BE2C (cell line): ENCODE measurements at regions not wholly inside any gene's neighbourhood (a gene's known extent, or its start where the extent isn't known, plus 50 kb on each side); places are given as distances from the start of the nearest gene placed in this dataset.

Experiments used
- DNase-seq: peaks from one replicate; pipeline ENCODE4 v3.0.0-alpha.2; 2020
- H3K27me3 ChIP-seq: fragments of 250-450 bp; sonication (Bioruptor Pico); 2 replicates; pipeline ENCODE4 v1.5.1; 2020; ENCODE audit warnings: mild to moderate bottlenecking
- H3K36me3 ChIP-seq: fragments of 250-450 bp; sonication (Bioruptor Pico); 2 replicates; pipeline ENCODE4 v1.5.1; 2020; ENCODE audit warnings: mild to moderate bottlenecking
- H3K4me1 ChIP-seq: fragments of 250-450 bp; sonication (Bioruptor Pico); 2 replicates; pipeline ENCODE4 v1.5.1; 2020
- H3K4me3 ChIP-seq: 2 replicates; pipeline ENCODE4 v1.5.1; 2011; ENCODE audit warnings: low read depth, low read length
- H3K9me3 ChIP-seq: fragments of 250-450 bp; sonication (Bioruptor Pico); 2 replicates; pipeline ENCODE4 v1.5.1; 2020
- CTCF ChIP-seq: IDR thresholded peaks from 2 replicates; pipeline ENCODE4 v1.5.1; 2012; ENCODE audit warnings: mild to moderate bottlenecking, low read depth, low read length

GRCh38 chr12:17214929-17215328 lies 609.0 kb upstream of the LMO3 start:
- Histone ChIP-seq H3K27me3 (no peaks in the 10 kb centered on the region), H3K4me3 (no peak overlapping the region), H3K4me1 (no peaks in the 10 kb centered on the region), H3K36me3 (no peaks in the 10 kb centered on the region), H3K9me3 (no peaks in the 10 kb centered on the region)
- DNase-seq, result no peak
- TF ChIP-seq CTCF, result no peak

- TF ChIP-seq CTCF, result no peak
These were observed 600.6 kb upstream of the LMO3 start for GRCh38 chr12:17206553-17206952.

GRCh38 chr12:17204289-17205054 lies 598.5 kb upstream of the LMO3 start:
- DNase-seq, result no peak
- TF ChIP-seq CTCF, result no peak
- H3K4me1 ChIP-seq, result no peaks in the 10 kb centered on the region
- H3K27me3 ChIP-seq, result no peaks in the 10 kb centered on the region
- H3K36me3 ChIP-seq, result no peaks in the 10 kb centered on the region
- H3K4me3 ChIP-seq, result no peak overlapping the region
- H3K9me3 ChIP-seq, result no peaks in the 10 kb centered on the region; the same call in 1 of the 2 replicates

More at GRCh38 chr12:17206553-17206952, 600.6 kb upstream of the LMO3 start:
- no peaks in the 10 kb centered on the region for H3K27me3 ChIP-seq
- DNase-seq, result no peak
- H3K4me1 ChIP-seq, result no peaks in the 10 kb centered on the region
- no peak overlapping the region for H3K4me3 ChIP-seq
- H3K36me3 ChIP-seq, result no peaks in the 10 kb centered on the region
- H3K9me3 ChIP-seq, result no peaks in the 10 kb centered on the region; the same call in 1 of the 2 replicates

- Histone ChIP-seq H3K9me3 (no peaks in the 10 kb centered on the region; the same call in 1 of the 2 replicates), H3K27me3 (no peaks in the 10 kb centered on the region), H3K4me1 (no peaks in the 10 kb centered on the region), H3K36me3 (no peaks in the 10 kb centered on the region), H3K4me3 (no peak overlapping the region)
- TF ChIP-seq CTCF, result no peak
- DNase-seq, result no peak
These were observed 597.5 kb upstream of the LMO3 start for GRCh38 chr12:17203497-17203896.

GRCh38 chr12:17197971-17198370 lies 592.0 kb upstream of the LMO3 start:
- H3K4me1 ChIP-seq, result no peaks in the 10 kb centered on the region
- no peak for TF ChIP-seq CTCF
- no peaks in the 10 kb centered on the region for H3K36me3 ChIP-seq
- no peaks in the 10 kb centered on the region for H3K27me3 ChIP-seq
- H3K4me3 ChIP-seq, result no peak overlapping the region
- no peak for DNase-seq
- H3K9me3 ChIP-seq, result no peaks in the 10 kb centered on the region

- Histone ChIP-seq H3K4me3 (no peak overlapping the region), H3K36me3 (no peaks in the 10 kb centered on the region), H3K27me3 (no peaks in the 10 kb centered on the region), H3K9me3 (no peaks in the 10 kb centered on the region), H3K4me1 (no peaks in the 10 kb centered on the region)
- DNase-seq, result no peak
- TF ChIP-seq CTCF, result no peak
These were observed 586.8 kb upstream of the LMO3 start for GRCh38 chr12:17192721-17193120.
